ENCODE measurements at regions not wholly inside any gene's neighbourhood (a gene's known extent, or its start where the extent isn't known, plus 50 kb on each side); places are given as distances from the start of the nearest gene placed in this dataset.

DNA sequence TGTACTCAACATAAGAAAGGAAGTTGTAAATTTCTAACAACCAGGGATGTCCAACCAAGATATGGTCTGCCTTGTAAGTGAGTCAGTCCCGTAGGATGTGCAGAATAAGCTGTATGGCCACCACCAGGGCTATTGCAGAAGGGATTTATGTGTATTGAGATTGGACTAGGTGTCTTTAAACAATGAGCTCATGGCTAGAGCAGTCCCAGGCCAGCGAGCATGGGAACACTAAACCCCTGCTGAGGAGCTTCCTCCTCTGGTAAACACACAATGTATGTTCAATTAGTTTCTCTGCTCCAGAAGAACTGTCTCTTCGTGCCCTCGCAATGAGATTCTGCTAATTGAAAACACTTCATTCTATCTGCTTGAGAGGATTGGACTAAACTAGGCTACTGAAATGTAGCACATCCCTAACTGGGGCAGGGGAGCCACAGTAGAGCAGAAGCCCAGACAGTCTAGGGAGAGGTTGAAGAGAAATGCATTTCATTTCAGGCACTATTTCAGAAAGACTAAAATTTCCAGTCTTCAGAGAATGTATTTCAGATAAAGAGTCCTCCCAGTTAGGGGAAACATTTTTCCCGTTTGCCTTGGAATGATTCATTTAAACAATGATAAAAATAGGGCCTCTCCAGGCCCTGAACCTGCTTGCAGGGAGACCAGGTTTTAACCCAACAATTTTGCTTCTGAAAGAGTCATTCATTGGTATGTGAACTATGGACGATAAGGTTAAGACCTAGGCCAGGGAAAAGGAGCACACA is 154.7 kb downstream of the FAM114A2 start:
- TF ChIP-seq, protein P1, sequence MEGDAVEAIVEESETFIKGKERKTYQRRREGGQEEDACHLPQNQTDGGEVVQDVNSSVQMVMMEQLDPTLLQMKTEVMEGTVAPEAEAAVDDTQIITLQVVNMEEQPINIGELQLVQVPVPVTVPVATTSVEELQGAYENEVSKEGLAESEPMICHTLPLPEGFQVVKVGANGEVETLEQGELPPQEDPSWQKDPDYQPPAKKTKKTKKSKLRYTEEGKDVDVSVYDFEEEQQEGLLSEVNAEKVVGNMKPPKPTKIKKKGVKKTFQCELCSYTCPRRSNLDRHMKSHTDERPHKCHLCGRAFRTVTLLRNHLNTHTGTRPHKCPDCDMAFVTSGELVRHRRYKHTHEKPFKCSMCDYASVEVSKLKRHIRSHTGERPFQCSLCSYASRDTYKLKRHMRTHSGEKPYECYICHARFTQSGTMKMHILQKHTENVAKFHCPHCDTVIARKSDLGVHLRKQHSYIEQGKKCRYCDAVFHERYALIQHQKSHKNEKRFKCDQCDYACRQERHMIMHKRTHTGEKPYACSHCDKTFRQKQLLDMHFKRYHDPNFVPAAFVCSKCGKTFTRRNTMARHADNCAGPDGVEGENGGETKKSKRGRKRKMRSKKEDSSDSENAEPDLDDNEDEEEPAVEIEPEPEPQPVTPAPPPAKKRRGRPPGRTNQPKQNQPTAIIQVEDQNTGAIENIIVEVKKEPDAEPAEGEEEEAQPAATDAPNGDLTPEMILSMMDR (optimal IDR thresholded peaks at IDR 0.05 in 1 of 3, IDR thresholded peaks at IDR 0.05 in 1 of 3, conservative IDR thresholded peaks at IDR 0.05 in 1 of 3; ENCODE audit: extremely low read depth in 1 of 3, insufficient read depth in 2 of 3, low read length in 3 of 3): no peak
- no peak for TF ChIP-seq EZH2 (IDR thresholded peaks at IDR 0.05; ENCODE audit: low read length)
